ENCODE measurements at regions not wholly inside any gene's neighbourhood (a gene's known extent, or its start where the extent isn't known, plus 50 kb on each side); places are given as distances from the start of the nearest gene placed in this dataset.

DNA sequence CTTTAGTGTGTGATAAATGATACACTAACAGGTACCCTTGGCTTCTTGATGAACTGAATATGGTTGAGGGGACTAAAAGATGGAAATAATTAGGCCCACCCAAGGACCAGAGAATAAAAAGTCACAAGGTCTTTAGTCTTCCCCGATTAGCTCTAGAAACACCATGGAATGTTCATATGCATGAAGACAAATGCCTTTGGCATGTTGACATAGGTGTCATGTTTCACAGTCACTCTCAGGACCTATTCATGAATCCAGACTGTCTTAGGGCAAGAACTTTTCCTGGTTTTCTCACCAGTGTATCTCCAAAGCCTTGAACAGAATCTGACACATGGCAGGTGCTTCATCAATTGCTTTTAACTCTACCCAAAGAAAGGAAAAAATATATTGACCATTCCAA lies 412.8 kb downstream of the AJAP1 start:
- TF ChIP-seq, protein P1, sequence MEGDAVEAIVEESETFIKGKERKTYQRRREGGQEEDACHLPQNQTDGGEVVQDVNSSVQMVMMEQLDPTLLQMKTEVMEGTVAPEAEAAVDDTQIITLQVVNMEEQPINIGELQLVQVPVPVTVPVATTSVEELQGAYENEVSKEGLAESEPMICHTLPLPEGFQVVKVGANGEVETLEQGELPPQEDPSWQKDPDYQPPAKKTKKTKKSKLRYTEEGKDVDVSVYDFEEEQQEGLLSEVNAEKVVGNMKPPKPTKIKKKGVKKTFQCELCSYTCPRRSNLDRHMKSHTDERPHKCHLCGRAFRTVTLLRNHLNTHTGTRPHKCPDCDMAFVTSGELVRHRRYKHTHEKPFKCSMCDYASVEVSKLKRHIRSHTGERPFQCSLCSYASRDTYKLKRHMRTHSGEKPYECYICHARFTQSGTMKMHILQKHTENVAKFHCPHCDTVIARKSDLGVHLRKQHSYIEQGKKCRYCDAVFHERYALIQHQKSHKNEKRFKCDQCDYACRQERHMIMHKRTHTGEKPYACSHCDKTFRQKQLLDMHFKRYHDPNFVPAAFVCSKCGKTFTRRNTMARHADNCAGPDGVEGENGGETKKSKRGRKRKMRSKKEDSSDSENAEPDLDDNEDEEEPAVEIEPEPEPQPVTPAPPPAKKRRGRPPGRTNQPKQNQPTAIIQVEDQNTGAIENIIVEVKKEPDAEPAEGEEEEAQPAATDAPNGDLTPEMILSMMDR (IDR thresholded peaks at IDR 0.05): no peak
- TF ChIP-seq POLR2A (IDR thresholded peaks at IDR 0.05) (no peak), EP300 (IDR thresholded peaks at IDR 0.05; ENCODE audit: low read depth) (no peak)
